LNCaP clone FGC (cell line): ENCODE measurements at regions not wholly inside any gene's neighbourhood (a gene's known extent, or its start where the extent isn't known, plus 50 kb on each side); places are given as distances from the start of the nearest gene placed in this dataset.
"Not testable (repeated sequence)": the region's sequence is repeated elsewhere in the genome, so short reads cannot be mapped to it uniquely, and the experiment has no call there.

Source experiments
- DNase-seq: peaks from one replicate; pipeline ENCODE4 v3.0.0-alpha.2; 2011; ENCODE audit warnings: low read depth
- H3K4me3 ChIP-seq: 2 replicates; pipeline ENCODE4 v1.5.1; 2011; ENCODE audit warnings: mild to moderate bottlenecking, low read depth, low read length, control low read depth
- TF ChIP-seq, protein P1 (sequence below): IDR thresholded peaks from 2 replicates; pipeline ENCODE4 v1.5.1; 2012; ENCODE audit warnings: mild to moderate bottlenecking; ENCODE audit not compliant: control insufficient read depth, insufficient read depth; ENCODE audit errors: extremely low read depth

- H3K4me3 ChIP-seq: no peak overlapping the region
- TF ChIP-seq, protein P1, sequence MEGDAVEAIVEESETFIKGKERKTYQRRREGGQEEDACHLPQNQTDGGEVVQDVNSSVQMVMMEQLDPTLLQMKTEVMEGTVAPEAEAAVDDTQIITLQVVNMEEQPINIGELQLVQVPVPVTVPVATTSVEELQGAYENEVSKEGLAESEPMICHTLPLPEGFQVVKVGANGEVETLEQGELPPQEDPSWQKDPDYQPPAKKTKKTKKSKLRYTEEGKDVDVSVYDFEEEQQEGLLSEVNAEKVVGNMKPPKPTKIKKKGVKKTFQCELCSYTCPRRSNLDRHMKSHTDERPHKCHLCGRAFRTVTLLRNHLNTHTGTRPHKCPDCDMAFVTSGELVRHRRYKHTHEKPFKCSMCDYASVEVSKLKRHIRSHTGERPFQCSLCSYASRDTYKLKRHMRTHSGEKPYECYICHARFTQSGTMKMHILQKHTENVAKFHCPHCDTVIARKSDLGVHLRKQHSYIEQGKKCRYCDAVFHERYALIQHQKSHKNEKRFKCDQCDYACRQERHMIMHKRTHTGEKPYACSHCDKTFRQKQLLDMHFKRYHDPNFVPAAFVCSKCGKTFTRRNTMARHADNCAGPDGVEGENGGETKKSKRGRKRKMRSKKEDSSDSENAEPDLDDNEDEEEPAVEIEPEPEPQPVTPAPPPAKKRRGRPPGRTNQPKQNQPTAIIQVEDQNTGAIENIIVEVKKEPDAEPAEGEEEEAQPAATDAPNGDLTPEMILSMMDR: no peak
- no peak for DNase-seq
Measured at GRCh38 chr6:126722411-126722810, 382.5 kb downstream of the CENPW start.

GRCh38 chr6:126723541-126724170 lies 383.7 kb downstream of the CENPW start:
- no peak overlapping the region for H3K4me3 ChIP-seq
- no peak for DNase-seq
- TF ChIP-seq, protein P1: no peak

DNA sequence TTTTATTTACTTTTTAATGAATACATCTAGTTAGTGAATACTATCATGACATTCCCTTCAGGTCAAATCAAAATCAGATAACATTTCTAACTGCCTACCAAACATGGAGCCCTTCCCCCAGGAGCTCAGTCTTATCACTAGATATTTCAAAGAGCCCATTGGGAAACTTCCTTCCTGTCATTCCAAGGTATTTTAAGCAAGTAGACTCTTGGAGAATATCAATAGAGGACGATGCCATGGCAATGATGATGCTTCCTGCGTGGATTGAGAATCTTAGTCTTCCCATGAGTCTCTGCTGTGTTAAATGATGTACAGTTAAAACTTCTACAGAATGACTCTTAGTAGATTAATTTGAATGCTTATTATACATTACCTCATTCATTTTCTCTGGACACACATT lies 384.9 kb downstream of the CENPW start:
- H3K4me3 ChIP-seq: no peak overlapping the region
- TF ChIP-seq, protein P1: no peak
- no peak for DNase-seq

GRCh38 chr6:126726454-126726853 lies 386.5 kb downstream of the CENPW start:
- not testable (repeated sequence) for H3K4me3 ChIP-seq, DNase-seq

DNA sequence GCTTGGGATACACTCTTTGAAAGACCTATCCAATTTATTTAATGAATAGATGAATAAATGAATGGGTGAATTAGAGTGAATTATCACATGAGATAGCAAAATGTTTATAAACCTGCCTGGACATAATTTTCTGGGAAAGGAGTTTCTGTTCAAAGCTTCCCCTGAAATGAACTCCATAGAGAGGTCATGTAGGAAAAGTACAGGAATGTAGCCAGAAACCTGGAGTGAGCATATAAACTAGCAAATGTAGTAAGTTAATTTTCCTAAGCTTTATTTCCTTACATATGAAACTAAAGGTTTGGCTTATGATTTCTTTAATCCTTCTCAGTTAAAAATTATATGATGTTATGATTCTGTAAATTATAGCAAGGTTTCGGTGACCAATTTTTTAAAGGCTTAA lies 380.3 kb upstream of the RSPO3 start:
- H3K4me3 ChIP-seq: no peak overlapping the region
- TF ChIP-seq, protein P1: no peak
- no peak for DNase-seq

- TF ChIP-seq, protein P1: no peak
- DNase-seq: no peak
Measured at GRCh38 chr6:126738641-126739040, 379.8 kb upstream of the RSPO3 start.

DNA sequence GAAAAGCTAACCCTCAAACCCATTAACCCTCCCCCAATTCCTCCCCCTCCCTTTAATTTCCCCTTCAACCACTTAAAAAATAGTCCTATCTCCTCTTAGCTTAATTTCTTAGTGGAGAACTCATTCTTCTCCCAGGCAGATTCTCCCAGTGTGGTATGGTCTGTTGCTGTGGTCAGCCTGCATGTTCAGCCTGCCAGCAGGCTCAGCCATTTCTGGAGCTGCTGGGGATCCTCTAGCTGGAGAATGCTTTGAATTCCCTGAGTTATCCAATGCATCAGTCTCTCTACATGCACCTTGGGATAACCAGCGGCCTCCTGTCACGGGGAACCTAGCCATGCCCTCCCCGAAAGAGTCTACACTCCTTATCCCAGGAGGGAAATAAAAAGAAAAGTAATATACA lies 375.4 kb upstream of the RSPO3 start:
- no peak for DNase-seq
- no peak overlapping the region for H3K4me3 ChIP-seq
- TF ChIP-seq, protein P1: no peak

More at GRCh38 chr6:126738641-126739040, 379.8 kb upstream of the RSPO3 start:
- no peak overlapping the region for H3K4me3 ChIP-seq
